DND-41 (cell line): ENCODE measurements at regions not wholly inside any gene's neighbourhood (a gene's known extent, or its start where the extent isn't known, plus 50 kb on each side); places are given as distances from the start of the nearest gene placed in this dataset.

ENCODE experiments used
- EZH2 ChIP-seq: IDR thresholded peaks from 3 replicates; pipeline ENCODE4 v1.6.1; 2012; ENCODE audit warnings: borderline replicate concordance, low read depth, mild to moderate bottlenecking, moderate library complexity, low read length, inconsistent platforms; ENCODE audit not compliant: severe bottlenecking
- TF ChIP-seq, protein P1 (sequence below): IDR thresholded peaks from 2 replicates; pipeline ENCODE4 v1.5.1; 2012; ENCODE audit warnings: borderline replicate concordance, low read length, moderate library complexity, mild to moderate bottlenecking; ENCODE audit not compliant: poor library complexity, severe bottlenecking; ENCODE audit errors: extremely low read depth

- TF ChIP-seq, protein P1, sequence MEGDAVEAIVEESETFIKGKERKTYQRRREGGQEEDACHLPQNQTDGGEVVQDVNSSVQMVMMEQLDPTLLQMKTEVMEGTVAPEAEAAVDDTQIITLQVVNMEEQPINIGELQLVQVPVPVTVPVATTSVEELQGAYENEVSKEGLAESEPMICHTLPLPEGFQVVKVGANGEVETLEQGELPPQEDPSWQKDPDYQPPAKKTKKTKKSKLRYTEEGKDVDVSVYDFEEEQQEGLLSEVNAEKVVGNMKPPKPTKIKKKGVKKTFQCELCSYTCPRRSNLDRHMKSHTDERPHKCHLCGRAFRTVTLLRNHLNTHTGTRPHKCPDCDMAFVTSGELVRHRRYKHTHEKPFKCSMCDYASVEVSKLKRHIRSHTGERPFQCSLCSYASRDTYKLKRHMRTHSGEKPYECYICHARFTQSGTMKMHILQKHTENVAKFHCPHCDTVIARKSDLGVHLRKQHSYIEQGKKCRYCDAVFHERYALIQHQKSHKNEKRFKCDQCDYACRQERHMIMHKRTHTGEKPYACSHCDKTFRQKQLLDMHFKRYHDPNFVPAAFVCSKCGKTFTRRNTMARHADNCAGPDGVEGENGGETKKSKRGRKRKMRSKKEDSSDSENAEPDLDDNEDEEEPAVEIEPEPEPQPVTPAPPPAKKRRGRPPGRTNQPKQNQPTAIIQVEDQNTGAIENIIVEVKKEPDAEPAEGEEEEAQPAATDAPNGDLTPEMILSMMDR = no peak
- TF ChIP-seq EZH2 = no peak
Observed at GRCh38 chr1:177746155-177746554, 223.7 kb downstream of the SEC16B start.
